Activated CD4-positive, alpha-beta T cell treated with anti-CD3 and anti-CD28 coated beads, Interleukin-2, amount 10 ng/mL, durations not matched to agents 7 days and 5 days (primary cell): ENCODE measurements at regions not wholly inside any gene's neighbourhood (a gene's known extent, or its start where the extent isn't known, plus 50 kb on each side); places are given as distances from the start of the nearest gene placed in this dataset.

ENCODE experiments used
- CTCF ChIA-PET: fragments of 350-600 bp; sonication (Branson Sonifier 250); formaldehyde crosslinking; loops from one replicate; lab custom pipeline; 2021; ENCODE audit warnings: antibody characterized with exemption; lab: Charles Lee
- POLR2A ChIA-PET: fragments of 350-600 bp; sonication (Branson Sonifier 250); formaldehyde crosslinking; loops from one replicate; lab custom pipeline; 2021; ENCODE audit warnings: antibody characterized with exemption; lab: Charles Lee
- DNase-seq: peaks from one replicate; pipeline ENCODE4 v3.0.0-alpha.2; 2020
- H3K27ac Mint-ChIP-seq: one replicate; pipeline ENCODE4 v1.8.0; 2021; ENCODE audit warnings: mild to moderate bottlenecking, moderate library complexity, mixed read lengths
- H3K27me3 Mint-ChIP-seq: one replicate; pipeline ENCODE4 v1.8.0; 2021; ENCODE audit warnings: mixed read lengths
- H3K36me3 Mint-ChIP-seq: one replicate; pipeline ENCODE4 v1.8.0; 2021; ENCODE audit warnings: low read depth, mixed read lengths
- H3K4me1 Mint-ChIP-seq: one replicate; pipeline ENCODE4 v1.8.0; 2021; ENCODE audit warnings: mixed read lengths
- H3K4me3 Mint-ChIP-seq: one replicate; pipeline ENCODE4 v1.8.0; 2021; ENCODE audit warnings: mild to moderate bottlenecking, moderate library complexity, mixed read lengths
- H3K9me3 Mint-ChIP-seq: one replicate; pipeline ENCODE4 v1.8.0; 2021; ENCODE audit warnings: mixed read lengths

DNA sequence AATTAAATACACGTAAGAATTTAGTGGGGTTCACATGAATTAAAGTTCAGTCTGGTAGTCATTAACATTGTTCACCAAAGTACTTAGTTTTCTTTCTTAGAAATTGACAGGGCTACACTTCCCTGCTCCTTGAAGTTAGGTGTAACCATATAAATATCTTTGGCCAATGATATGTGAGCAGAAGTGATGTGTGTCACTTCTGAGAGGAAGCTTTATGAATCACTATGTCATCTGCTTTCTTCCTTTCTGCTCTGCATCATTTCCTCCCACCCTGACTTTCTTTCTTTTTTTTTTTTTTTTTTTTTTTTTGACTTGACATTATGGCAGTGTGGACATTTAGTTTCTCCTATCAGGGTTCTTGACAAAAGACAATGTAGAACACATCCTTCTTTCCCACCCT, 156.2 kb upstream of the COL8A1 start:
- Mint-ChIP-seq H3K9me3 (peaks cover 6% of the 10 kb centered on the region), H3K4me1 (no peaks in the 10 kb centered on the region), H3K4me3 (no peak overlapping the region), H3K27ac (no peak overlapping the region), H3K27me3 (no peaks in the 10 kb centered on the region), H3K36me3 (no peaks in the 10 kb centered on the region)
- ChIA-PET CTCF (no interaction called here), POLR2A (no interaction called here)
- DNase-seq: no peak

DNA sequence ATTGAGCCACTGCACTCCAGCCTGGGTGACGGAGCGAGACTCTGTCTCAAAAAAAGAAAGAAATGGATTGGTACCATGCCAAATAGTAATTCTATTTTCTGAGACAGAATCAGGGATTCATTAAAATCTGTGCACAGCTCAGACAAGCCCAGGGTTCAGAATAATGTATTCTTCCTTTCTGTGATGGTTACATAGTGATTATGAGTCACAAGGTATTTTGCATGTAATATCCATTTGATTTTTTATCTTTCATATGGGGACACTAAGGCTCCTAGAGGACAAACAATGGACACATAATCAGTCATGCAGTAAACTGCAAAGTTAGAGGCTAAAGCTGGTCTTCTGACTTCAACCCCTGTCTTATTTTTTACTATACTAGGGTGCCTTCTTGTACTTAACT, 156.8 kb upstream of the COL8A1 start:
- H3K36me3 Mint-ChIP-seq: no peaks in the 10 kb centered on the region
- no peaks in the 10 kb centered on the region for H3K4me1 Mint-ChIP-seq
- H3K27me3 Mint-ChIP-seq: no peaks in the 10 kb centered on the region
- H3K9me3 Mint-ChIP-seq: peaks cover 6% of the 10 kb centered on the region
- ChIA-PET CTCF (no interaction called here), POLR2A (no interaction called here)
- no peak overlapping the region for H3K4me3 Mint-ChIP-seq
- no peak overlapping the region for H3K27ac Mint-ChIP-seq
- DNase-seq: no peak

DNA sequence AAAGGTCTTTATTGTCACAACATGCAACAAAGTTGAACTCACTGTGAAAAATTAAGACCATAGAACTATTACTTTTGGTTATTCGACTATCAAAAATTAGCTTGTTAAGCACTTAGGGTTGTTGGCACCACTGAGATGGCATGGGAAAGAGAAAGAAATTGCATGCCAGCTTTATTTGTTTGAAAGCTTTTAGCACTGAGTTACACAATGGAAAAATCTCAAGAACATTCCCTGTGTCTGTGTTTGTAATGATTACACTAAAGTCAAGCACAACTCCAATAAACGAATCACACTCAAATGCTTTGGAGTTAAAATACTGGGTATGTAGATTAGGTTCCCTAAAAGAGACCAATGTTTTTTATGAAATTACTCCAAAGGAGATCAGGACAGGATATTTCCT, 158.6 kb upstream of the COL8A1 start:
- no peak for DNase-seq
- Mint-ChIP-seq H3K27ac (no peak overlapping the region), H3K4me3 (no peak overlapping the region)

DNA sequence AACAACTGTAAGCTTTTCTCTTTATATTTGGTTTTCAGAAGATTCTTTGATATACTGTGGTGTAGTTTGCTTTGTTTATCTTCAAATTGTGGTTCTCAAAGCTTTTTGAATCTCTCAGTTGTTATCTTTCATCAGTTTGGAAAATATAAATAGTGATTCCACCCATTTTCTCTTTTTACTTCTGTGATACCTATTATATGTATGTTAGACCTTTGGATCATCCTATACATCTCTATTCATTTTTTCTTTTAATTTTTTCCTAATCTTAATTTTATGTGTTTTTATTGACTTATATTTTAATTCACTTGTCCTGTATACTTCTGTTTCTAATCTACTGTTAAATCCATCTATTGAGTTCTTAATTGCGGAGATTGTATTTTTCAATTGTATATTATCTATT, 160.7 kb upstream of the COL8A1 start:
- H3K9me3 Mint-ChIP-seq: peaks cover 7% of the 10 kb centered on the region
- CTCF ChIA-PET: no interaction called here
- H3K36me3 Mint-ChIP-seq: no peaks in the 10 kb centered on the region
- H3K27me3 Mint-ChIP-seq: no peaks in the 10 kb centered on the region
- H3K4me3 Mint-ChIP-seq: no peak overlapping the region
- no peak for DNase-seq
- no peak overlapping the region for H3K27ac Mint-ChIP-seq
- POLR2A ChIA-PET: no interaction called here
- H3K4me1 Mint-ChIP-seq: no peaks in the 10 kb centered on the region

More for the DNA sequence above, 158.6 kb upstream of the COL8A1 start:
- Mint-ChIP-seq H3K27me3 (no peaks in the 10 kb centered on the region), H3K9me3 (peaks cover 7% of the 10 kb centered on the region), H3K36me3 (no peaks in the 10 kb centered on the region), H3K4me1 (no peaks in the 10 kb centered on the region)
- CTCF ChIA-PET: no interaction called here
- POLR2A ChIA-PET: no interaction called here

DNA sequence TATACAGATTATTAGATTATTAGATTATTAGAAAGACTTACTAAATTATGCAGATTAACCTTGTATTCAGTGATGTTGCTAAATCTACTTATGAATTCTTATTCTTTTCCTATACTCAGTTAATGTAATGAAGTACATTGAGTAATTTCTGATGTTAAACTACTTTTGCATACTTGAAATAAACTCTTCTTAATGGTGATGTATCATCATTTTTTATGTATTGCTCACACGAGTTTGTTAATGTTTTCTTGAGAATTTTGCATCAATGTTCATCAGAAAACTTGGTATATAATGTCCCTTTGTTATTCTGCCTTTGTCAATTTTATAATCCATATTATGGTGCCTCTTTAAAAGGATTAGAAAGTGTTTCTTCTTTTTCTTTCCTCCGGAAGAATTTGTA, 163.2 kb upstream of the COL8A1 start:
- POLR2A ChIA-PET: no interaction called here
- no peak overlapping the region for H3K27ac Mint-ChIP-seq

DNA sequence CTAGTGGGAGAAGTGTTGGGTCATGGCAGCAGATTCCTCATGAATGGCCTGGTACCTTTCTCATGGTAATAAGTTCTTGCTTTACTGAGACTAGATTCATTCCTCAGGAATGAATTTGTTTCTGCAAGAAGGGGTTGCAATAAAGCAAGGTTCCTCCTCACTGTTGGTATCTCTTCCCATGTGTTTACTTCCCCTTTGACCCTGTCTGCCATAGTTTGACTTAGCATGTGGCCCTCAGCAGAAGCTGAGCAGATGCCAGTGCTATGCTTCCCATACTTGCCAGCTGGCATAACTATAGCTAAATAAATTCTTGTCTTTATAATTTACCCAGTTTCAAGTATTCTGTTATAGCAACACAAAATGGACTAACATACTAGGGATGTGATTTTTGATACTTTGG, 163.6 kb upstream of the COL8A1 start:
- no peaks in the 10 kb centered on the region for H3K36me3 Mint-ChIP-seq
- no peaks in the 10 kb centered on the region for H3K27me3 Mint-ChIP-seq
- no peak for DNase-seq
- CTCF ChIA-PET: no interaction called here
- no peak overlapping the region for H3K27ac Mint-ChIP-seq
- POLR2A ChIA-PET: no interaction called here
- H3K9me3 Mint-ChIP-seq: peaks cover 7% of the 10 kb centered on the region
- no peaks in the 10 kb centered on the region for H3K4me1 Mint-ChIP-seq
- no peak overlapping the region for H3K4me3 Mint-ChIP-seq

More for the DNA sequence above, 163.2 kb upstream of the COL8A1 start:
- H3K4me1 Mint-ChIP-seq: no peaks in the 10 kb centered on the region
- no peak overlapping the region for H3K4me3 Mint-ChIP-seq
- no peaks in the 10 kb centered on the region for H3K27me3 Mint-ChIP-seq
- CTCF ChIA-PET: no interaction called here
- no peak for DNase-seq
- peaks cover 7% of the 10 kb centered on the region for H3K9me3 Mint-ChIP-seq
- no peaks in the 10 kb centered on the region for H3K36me3 Mint-ChIP-seq

DNA sequence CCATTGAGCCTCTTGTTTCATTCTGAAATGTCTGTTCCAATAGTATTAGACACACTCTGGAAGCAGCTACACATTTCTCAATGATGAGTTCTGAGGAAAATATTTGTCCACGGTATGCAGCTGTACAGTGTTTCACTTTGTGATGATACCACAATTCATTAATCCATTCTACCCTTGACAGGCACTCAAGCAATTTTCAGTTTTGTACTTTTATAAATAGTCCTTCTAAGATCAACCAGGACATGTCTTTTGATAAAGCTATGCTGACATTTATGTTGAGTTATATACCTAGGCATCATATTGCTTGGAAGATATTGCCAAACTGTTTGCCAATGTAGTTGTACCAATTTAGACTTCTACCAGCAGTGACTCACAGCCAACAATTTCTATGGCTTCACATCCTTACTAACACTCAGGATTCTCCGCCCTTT, 165.1 kb upstream of the COL8A1 start:
- ChIA-PET POLR2A (no interaction called here), CTCF (interaction anchor here (0.5 kb wide), 1 partner anchor 263 kb away, joined by 3 read pairs; no protein-coding TSS in a partner anchor)
- Mint-ChIP-seq H3K27me3 (no peaks in the 10 kb centered on the region), H3K9me3 (peaks cover 5% of the 10 kb centered on the region), H3K27ac (no peak overlapping the region), H3K4me3 (no peak overlapping the region), H3K4me1 (no peaks in the 10 kb centered on the region), H3K36me3 (no peaks in the 10 kb centered on the region)
- DNase-seq: no peak

DNA sequence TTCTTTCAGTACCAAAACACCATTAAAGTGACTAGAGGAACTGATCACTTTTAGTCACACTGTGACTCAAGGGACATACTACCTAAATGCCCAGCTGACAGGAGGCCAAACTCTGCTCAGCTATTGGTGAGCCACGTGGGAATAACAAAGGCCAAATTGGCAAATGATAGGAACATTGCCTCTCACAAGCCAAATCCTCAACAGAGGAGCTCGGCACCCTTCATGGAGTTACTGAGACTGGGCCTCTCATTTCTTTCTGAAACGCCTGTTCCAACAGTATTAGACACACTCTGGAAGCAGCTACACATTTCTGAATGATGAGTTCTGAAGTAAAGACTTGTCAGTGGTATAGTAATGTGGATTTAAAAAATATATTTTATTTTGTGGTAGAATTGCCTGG, 166.0 kb upstream of the COL8A1 start:
- peaks cover 2% of the 10 kb centered on the region for H3K9me3 Mint-ChIP-seq
- DNase-seq: no peak
- no peaks in the 10 kb centered on the region for H3K36me3 Mint-ChIP-seq
- ChIA-PET CTCF (no interaction called here), POLR2A (no interaction called here)
- H3K27ac Mint-ChIP-seq: no peak overlapping the region
- H3K4me1 Mint-ChIP-seq: no peaks in the 10 kb centered on the region
- H3K4me3 Mint-ChIP-seq: no peak overlapping the region
- no peaks in the 10 kb centered on the region for H3K27me3 Mint-ChIP-seq

DNA sequence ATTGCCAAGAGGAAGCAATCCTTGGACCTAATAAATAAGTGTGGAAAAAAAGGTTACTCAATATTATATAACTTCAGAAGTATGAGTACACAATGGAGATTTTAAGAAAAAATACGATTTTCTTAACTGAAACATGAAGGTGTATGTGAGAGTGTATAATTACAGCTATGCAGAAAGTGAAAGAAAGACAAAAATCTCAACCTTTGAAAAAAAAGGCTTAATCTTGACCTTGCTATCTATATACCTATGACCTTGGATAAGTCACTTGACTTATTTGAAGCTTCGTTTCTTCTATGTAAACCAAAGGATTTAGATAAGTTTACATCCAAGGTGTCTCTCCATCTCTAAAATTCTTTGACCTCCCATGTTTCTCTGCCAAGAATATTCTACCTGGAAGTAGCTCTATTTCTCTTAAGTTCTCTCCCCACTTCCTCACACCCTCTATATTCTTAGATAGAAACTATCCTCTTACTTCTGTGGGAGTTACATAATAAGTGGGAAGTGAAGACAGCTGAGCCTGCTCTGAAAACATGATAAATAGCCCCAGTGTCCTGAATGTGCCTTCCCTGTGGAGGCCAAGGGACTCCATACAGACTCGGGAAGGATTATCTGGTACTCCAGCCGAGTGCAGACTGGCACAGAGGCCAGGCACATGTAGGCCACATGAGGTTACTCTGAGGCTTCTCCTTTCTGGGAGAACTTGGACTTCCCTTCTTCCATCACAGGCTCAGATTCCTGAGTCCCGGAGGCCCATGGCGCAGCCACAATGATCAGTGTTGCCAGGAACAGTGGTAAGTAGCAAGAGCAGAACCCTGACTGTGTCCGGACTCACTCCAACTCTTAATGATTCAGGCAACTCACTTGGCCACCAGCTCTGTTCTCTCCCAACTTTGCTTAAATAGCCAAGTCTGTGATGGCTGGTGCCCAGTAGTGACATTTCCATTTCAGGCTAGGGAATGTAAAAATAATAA, 166.8 kb upstream of the COL8A1 start:
- ChIA-PET POLR2A (no interaction called here), CTCF (interaction anchor here (0.6 kb wide), 1 partner anchor 194 kb away, joined by 5 read pairs; no protein-coding TSS in a partner anchor)
- no peaks in the 10 kb centered on the region for H3K27me3 Mint-ChIP-seq
- H3K27ac Mint-ChIP-seq: no peak overlapping the region
- H3K36me3 Mint-ChIP-seq: no peaks in the 10 kb centered on the region
- no peak overlapping the region for H3K4me3 Mint-ChIP-seq
- DNase-seq: no peak
- H3K9me3 Mint-ChIP-seq: peaks cover 2% of the 10 kb centered on the region
- H3K4me1 Mint-ChIP-seq: no peaks in the 10 kb centered on the region

DNA sequence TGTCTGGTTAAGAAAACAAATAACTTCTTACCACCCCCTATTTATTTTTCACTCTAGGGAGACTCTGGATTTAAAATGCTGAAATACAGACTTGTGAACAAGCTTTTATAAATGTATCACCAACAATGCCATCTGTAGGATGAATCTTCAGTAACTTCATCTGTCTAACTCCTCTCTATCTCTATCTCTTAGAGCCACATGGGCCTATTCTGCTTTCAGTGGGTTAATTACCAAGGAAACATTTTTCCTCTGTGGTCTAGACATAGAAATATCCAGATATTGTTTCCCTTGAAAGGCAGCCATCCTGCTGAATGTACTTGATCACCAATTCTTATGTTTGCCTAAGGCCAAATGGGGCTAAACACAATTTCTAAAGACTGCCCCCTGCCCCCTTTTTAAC, 167.6 kb upstream of the COL8A1 start:
- Mint-ChIP-seq H3K36me3 (no peaks in the 10 kb centered on the region), H3K4me1 (no peaks in the 10 kb centered on the region), H3K27ac (no peak overlapping the region), H3K27me3 (no peaks in the 10 kb centered on the region), H3K9me3 (no peaks in the 10 kb centered on the region), H3K4me3 (no peak overlapping the region)
- CTCF ChIA-PET: no interaction called here
- no peak for DNase-seq
- POLR2A ChIA-PET: no interaction called here

DNA sequence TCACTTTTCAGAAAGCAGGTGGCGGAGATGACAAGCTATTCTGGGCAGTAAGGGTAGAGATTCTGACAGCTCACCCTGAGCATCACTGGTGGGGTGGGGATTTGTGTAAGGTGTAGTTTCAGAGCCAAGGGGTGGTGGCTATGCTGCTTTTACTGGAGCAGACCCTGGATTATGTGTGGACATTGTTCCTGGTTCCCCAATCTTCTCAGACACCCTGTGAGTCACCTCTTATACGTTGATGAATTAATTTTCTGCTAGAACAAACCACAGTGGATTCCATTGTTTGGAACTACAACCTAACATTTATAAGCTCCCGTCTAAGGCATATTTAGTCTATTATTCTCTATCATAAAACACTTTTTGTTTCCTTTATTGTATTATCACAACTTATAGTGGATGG, 169.5 kb upstream of the COL8A1 start:
- no peak overlapping the region for H3K4me3 Mint-ChIP-seq
- ChIA-PET POLR2A (no interaction called here), CTCF (no interaction called here)
- H3K27ac Mint-ChIP-seq: no peak overlapping the region
- no peaks in the 10 kb centered on the region for H3K27me3 Mint-ChIP-seq
- H3K36me3 Mint-ChIP-seq: no peaks in the 10 kb centered on the region
- H3K9me3 Mint-ChIP-seq: no peaks in the 10 kb centered on the region
- no peaks in the 10 kb centered on the region for H3K4me1 Mint-ChIP-seq
- no peak for DNase-seq

DNA sequence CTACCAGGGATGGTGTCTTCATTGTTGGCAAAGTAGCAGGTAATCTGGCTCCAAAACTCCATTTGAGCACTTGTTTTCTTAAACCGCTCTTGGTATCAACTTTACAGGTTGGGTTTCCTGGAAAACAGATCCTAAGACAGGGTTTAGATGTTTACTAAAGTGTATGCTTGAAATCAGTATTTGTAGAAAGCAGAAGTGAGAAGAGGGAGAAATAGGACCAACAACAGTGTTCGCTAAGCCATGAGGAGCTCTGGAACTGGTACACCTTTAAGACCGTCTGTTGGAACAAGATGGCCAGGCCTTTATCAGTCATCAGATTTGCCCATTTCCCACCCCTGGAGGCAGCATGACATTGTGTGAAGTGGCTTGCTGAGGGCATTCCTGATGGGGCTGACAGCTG, 171.0 kb upstream of the COL8A1 start:
- Mint-ChIP-seq H3K27me3 (no peaks in the 10 kb centered on the region), H3K27ac (no peak overlapping the region), H3K4me3 (no peak overlapping the region), H3K36me3 (no peaks in the 10 kb centered on the region), H3K9me3 (no peaks in the 10 kb centered on the region), H3K4me1 (no peaks in the 10 kb centered on the region)
- POLR2A ChIA-PET: no interaction called here
- no peak for DNase-seq
- CTCF ChIA-PET: interaction anchor here (0.6 kb wide), 1 partner anchor 36 kb away, joined by 3 read pairs; no protein-coding TSS in a partner anchor

DNA sequence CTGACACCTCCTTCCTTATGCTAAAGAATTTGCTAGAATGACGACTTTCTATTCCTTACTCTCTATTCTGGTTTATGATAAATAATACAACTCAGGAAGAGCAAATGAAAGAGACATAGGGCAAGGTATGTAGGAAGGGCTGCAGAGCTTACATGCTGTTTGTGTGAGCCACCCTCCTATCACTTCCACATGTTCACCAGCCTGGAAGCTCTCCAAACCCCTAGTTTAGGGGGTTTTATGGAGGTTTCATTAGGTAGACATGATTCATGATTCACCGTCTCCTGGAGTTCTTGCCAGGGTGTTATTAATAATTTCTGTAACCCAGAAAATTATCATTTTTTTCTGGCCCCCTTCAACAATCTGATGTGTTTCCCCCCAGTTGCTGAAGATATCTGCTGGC, 172.1 kb upstream of the COL8A1 start:
- Mint-ChIP-seq H3K4me1 (no peaks in the 10 kb centered on the region), H3K27me3 (no peaks in the 10 kb centered on the region), H3K36me3 (no peaks in the 10 kb centered on the region), H3K9me3 (no peaks in the 10 kb centered on the region), H3K27ac (no peak overlapping the region), H3K4me3 (no peak overlapping the region)
- DNase-seq: no peak
- POLR2A ChIA-PET: no interaction called here
- CTCF ChIA-PET: no interaction called here
